ENCODE measurements at regions not wholly inside any gene's neighbourhood (a gene's known extent, or its start where the extent isn't known, plus 50 kb on each side); places are given as distances from the start of the nearest gene placed in this dataset.

DNA sequence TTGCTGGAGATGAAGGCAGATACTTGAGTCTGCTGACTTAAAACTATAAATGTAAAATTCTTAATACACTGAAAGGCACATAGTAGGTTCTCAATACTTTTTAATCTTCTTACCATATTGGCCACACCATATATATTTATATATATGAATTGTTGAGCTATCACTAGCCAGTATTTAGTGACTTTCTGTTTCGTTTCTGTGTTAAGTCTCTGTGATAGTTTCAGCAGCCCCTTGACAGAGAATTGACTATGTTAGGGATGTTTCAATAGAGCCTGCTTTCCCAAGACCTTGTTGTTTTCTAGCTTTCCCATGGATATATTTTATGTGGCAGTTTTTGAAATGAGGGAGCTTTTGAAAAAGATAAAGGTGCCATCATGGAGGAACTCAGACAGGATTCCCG, 206.5 kb upstream of the GOT2 start:
- H3K9me3 ChIP-seq (replicated peaks; ENCODE audit: control insufficient read depth, insufficient read depth, low read depth, low read length), result no peaks in the 10 kb centered on the region
- in situ Hi-C loops (cut with MboI) (no loop called here), intact Hi-C loops (cut with micrococcal nuclease) (no loop called here)
- WGBS (ENCODE audit: insufficient coverage, low coverage, missing lambda C conversion rate), result 0% methylated on average over 2 of the region's 2 CpGs
- no peak overlapping the region for H2AFZ ChIP-seq (ENCODE audit: low read depth, low read length)
- H3K9me1 ChIP-seq (ENCODE audit: control insufficient read depth, insufficient read depth, low read length), result no peaks in the 10 kb centered on the region
- H3K27ac ChIP-seq (ENCODE audit: extremely low read depth, low read depth, low read length), result no peak overlapping the region
- no peaks in the 10 kb centered on the region for H3K36me3 ChIP-seq (ENCODE audit: control insufficient read depth, insufficient read depth, low read length)
- DNase-seq (ENCODE audit: extremely low read depth in 1 of 4, low spot score in 3 of 4) (no peak), ATAC-seq (no peak), FAIRE-seq (no peak)
- H3K9ac ChIP-seq (ENCODE audit: insufficient read depth in 1 of 2, low read depth in 2 of 2, low read length in 2 of 2), result no peak overlapping the region
- H3K79me2 ChIP-seq (ENCODE audit: control insufficient read depth, insufficient read depth, low read length), result no peaks in the 10 kb centered on the region
- no peak overlapping the region for H3K4me3 ChIP-seq
- H3K4me1 ChIP-seq (replicated peaks in 1 of 2; ENCODE audit: control insufficient read depth in 2 of 2, insufficient read depth in 2 of 2, low read length in 2 of 2), result no peaks in the 10 kb centered on the region
- CTCF ChIA-PET (ENCODE audit: low intra/inter-chr PET ratio), result no interaction called here
- POLR2A ChIA-PET, result no interaction called here
- no TSS peak for BruUV-seq (replicated peaks)
- no peaks in the 10 kb centered on the region for H4K20me1 ChIP-seq (replicated peaks; ENCODE audit: control insufficient read depth, insufficient read depth, low read length)
- H3K27me3 ChIP-seq (ENCODE audit: control insufficient read depth in 2 of 2, insufficient read depth in 2 of 2, low read length in 2 of 2), result no peaks in the 10 kb centered on the region
- TF ChIP-seq HDAC2 (IDR thresholded peaks at IDR 0.05) (no peak), EP400 (IDR thresholded peaks at IDR 0.05) (no peak), ZNF324 (CRISPR knock-in tag; IDR thresholded peaks at IDR 0.05) (no peak), POLR2A (conservative IDR thresholded peaks at IDR 0.05) (no peak)
- TF ChIP-seq, protein P1, sequence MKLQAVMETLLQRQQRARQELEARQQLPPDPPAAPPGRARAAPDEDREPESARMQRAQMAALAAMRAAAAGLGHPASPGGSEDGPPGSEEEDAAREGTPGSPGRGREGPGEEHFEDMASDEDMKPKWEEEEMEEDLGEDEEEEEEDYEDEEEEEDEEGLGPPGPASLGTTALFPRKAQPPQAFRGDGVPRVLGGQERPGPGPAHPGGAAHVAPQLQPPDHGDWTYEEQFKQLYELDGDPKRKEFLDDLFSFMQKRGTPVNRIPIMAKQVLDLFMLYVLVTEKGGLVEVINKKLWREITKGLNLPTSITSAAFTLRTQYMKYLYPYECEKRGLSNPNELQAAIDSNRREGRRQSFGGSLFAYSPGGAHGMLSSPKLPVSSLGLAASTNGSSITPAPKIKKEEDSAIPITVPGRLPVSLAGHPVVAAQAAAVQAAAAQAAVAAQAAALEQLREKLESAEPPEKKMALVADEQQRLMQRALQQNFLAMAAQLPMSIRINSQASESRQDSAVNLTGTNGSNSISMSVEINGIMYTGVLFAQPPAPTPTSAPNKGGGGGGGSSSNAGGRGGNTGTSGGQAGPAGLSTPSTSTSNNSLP (IDR thresholded peaks at IDR 0.05; ENCODE audit: borderline replicate concordance, low read depth, low read length), result no peak
- TF ChIP-seq, protein P2, sequence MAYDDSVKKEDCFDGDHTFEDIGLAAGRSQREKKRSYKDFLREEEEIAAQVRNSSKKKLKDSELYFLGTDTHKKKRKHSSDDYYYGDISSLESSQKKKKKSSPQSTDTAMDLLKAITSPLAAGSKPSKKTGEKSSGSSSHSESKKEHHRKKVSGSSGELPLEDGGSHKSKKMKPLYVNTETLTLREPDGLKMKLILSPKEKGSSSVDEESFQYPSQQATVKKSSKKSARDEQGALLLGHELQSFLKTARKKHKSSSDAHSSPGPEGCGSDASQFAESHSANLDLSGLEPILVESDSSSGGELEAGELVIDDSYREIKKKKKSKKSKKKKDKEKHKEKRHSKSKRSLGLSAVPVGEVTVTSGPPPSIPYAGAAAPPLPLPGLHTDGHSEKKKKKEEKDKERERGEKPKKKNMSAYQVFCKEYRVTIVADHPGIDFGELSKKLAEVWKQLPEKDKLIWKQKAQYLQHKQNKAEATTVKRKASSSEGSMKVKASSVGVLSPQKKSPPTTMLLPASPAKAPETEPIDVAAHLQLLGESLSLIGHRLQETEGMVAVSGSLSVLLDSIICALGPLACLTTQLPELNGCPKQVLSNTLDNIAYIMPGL (CRISPR knock-in tag; IDR thresholded peaks at IDR 0.05), result no peak
- TF ChIP-seq, protein P3, sequence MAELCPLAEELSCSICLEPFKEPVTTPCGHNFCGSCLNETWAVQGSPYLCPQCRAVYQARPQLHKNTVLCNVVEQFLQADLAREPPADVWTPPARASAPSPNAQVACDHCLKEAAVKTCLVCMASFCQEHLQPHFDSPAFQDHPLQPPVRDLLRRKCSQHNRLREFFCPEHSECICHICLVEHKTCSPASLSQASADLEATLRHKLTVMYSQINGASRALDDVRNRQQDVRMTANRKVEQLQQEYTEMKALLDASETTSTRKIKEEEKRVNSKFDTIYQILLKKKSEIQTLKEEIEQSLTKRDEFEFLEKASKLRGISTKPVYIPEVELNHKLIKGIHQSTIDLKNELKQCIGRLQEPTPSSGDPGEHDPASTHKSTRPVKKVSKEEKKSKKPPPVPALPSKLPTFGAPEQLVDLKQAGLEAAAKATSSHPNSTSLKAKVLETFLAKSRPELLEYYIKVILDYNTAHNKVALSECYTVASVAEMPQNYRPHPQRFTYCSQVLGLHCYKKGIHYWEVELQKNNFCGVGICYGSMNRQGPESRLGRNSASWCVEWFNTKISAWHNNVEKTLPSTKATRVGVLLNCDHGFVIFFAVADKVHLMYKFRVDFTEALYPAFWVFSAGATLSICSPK (IDR thresholded peaks at IDR 0.05; ENCODE audit: borderline replicate concordance), result no peak
- no peak overlapping the region for H3K4me2 ChIP-seq (ENCODE audit: insufficient read depth, low read length)
